ENCODE measurements at regions not wholly inside any gene's neighbourhood (a gene's known extent, or its start where the extent isn't known, plus 50 kb on each side); places are given as distances from the start of the nearest gene placed in this dataset.

- no peak overlapping the region for H3K27ac ChIP-seq (ENCODE audit: insufficient read depth in 1 of 2, low read depth in 1 of 2, low read length in 2 of 2, poor library complexity in 1 of 2, severe bottlenecking in 2 of 2)
- no peaks in the 10 kb centered on the region for H3K27me3 ChIP-seq (replicated peaks in 2 of 5; ENCODE audit: control insufficient read depth in 4 of 5, insufficient read depth in 5 of 5, low read length in 4 of 5)
- ChIA-PET POLR2A (no interaction called here), CTCF (no interaction called here)
- H3K36me3 ChIP-seq (ENCODE audit: control insufficient read depth in 4 of 4, insufficient read depth in 4 of 4, low read length in 3 of 4), result no peaks in the 10 kb centered on the region
- WGBS (ENCODE audit: insufficient coverage), result 80% methylated on average over 1 of the region's 4 CpGs
- H3K4me3 ChIP-seq (ENCODE audit: control insufficient read depth in 1 of 7, extremely low read depth in 1 of 7, insufficient read depth in 4 of 7, low read depth in 2 of 7, low read length in 6 of 7), result no peak overlapping the region
- no peak for DNase-seq
- no peaks in the 10 kb centered on the region for H3K4me1 ChIP-seq (ENCODE audit: control extremely low read depth in 1 of 4, control insufficient read depth in 4 of 4, insufficient read depth in 4 of 4, low read length in 3 of 4)
- no peaks in the 10 kb centered on the region for H3K9me3 ChIP-seq (ENCODE audit: control extremely low read depth in 1 of 5, control insufficient read depth in 4 of 5, insufficient read depth in 2 of 5, low read depth in 1 of 5, low read length in 4 of 5)
These were observed 88.0 kb upstream of the CTTNBP2 start for GRCh38 chr7:117961235-117961634.

GRCh38 chr7:117962366-117962994 lies 89.2 kb upstream of the CTTNBP2 start:
- 100% methylated on average over 1 of the region's 5 CpGs for WGBS (ENCODE audit: insufficient coverage)
- ChIA-PET POLR2A (no interaction called here), CTCF (interaction anchor here (1.1 to 1.2 kb wide), 2 partner anchors 14 to 29 kb away, joined by 3 to 4 read pairs; no protein-coding TSS in a partner anchor)
- DNase-seq, result no peak
- Histone ChIP-seq H3K9me3 (ENCODE audit: control extremely low read depth in 1 of 5, control insufficient read depth in 4 of 5, insufficient read depth in 2 of 5, low read depth in 1 of 5, low read length in 4 of 5) (no peaks in the 10 kb centered on the region), H3K27ac (ENCODE audit: insufficient read depth in 1 of 2, low read depth in 1 of 2, low read length in 2 of 2, poor library complexity in 1 of 2, severe bottlenecking in 2 of 2) (no peak overlapping the region), H3K4me1 (ENCODE audit: control extremely low read depth in 1 of 4, control insufficient read depth in 4 of 4, insufficient read depth in 4 of 4, low read length in 3 of 4) (no peaks in the 10 kb centered on the region), H3K4me3 (ENCODE audit: control insufficient read depth in 1 of 7, extremely low read depth in 1 of 7, insufficient read depth in 4 of 7, low read depth in 2 of 7, low read length in 6 of 7) (no peak overlapping the region), H3K27me3 (replicated peaks in 2 of 5; ENCODE audit: control insufficient read depth in 4 of 5, insufficient read depth in 5 of 5, low read length in 4 of 5) (no peaks in the 10 kb centered on the region), H3K36me3 (ENCODE audit: control insufficient read depth in 4 of 4, insufficient read depth in 4 of 4, low read length in 3 of 4) (no peaks in the 10 kb centered on the region)

DNA sequence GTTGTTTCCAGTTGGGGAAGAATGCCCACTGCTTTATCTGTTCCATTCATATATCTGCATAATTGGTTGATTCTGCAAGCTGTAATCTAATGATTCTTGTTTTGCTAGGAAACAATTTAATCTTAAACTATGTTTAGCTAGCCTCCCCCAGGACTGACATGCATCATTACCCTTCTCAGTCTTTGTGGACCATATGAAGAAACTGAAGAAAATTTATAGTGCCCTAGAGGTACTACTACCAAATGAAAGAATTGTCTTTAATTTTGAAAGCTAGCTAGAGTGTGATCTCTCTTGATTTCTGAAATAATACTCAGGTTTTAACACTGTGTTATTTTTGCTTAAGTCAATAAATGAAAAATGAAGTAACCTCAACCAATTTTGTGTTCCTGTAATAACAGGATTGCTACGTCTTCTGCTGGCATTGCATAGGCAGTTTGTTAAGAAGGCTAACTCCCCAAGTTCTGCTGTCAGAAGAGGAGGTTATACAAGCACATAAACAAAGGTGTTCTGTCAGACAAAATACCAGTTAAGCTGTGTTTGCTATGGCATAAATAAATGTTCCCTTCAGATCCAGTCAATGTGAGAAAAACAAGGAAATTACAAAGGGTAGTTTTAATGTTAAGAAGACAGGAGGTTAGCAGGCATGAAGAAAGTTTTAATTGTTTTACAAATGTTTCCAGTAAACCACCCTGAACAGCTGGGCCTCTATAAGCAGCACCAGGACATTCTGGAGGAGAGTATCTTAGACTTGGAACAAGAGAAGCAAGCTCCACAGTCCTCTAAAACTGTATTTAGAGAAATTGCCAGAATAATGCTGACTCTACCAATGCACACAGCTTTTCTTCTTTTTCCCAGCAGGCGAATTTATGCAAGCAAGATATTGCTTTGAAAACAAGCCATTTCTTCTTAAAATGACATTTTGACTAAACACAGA lies 90.3 kb upstream of the CTTNBP2 start:
- Histone ChIP-seq H3K27me3 (replicated peaks in 2 of 5; ENCODE audit: control insufficient read depth in 4 of 5, insufficient read depth in 5 of 5, low read length in 4 of 5) (no peaks in the 10 kb centered on the region), H3K4me3 (ENCODE audit: control insufficient read depth in 1 of 7, extremely low read depth in 1 of 7, insufficient read depth in 4 of 7, low read depth in 2 of 7, low read length in 6 of 7) (no peak overlapping the region), H3K27ac (ENCODE audit: insufficient read depth in 1 of 2, low read depth in 1 of 2, low read length in 2 of 2, poor library complexity in 1 of 2, severe bottlenecking in 2 of 2) (no peak overlapping the region), H3K4me1 (ENCODE audit: control extremely low read depth in 1 of 4, control insufficient read depth in 4 of 4, insufficient read depth in 4 of 4, low read length in 3 of 4) (no peaks in the 10 kb centered on the region), H3K9me3 (ENCODE audit: control extremely low read depth in 1 of 5, control insufficient read depth in 4 of 5, insufficient read depth in 2 of 5, low read depth in 1 of 5, low read length in 4 of 5) (no peaks in the 10 kb centered on the region), H3K36me3 (ENCODE audit: control insufficient read depth in 4 of 4, insufficient read depth in 4 of 4, low read length in 3 of 4) (no peaks in the 10 kb centered on the region)
- ChIA-PET POLR2A (no interaction called here), CTCF (interaction anchor here (1.1 to 1.2 kb wide), 2 partner anchors 13 to 28 kb away, joined by 3 to 4 read pairs; no protein-coding TSS in a partner anchor)
- no peak for DNase-seq
- 100% methylated on average over 1 of the region's 2 CpGs for WGBS (ENCODE audit: insufficient coverage)

- WGBS (ENCODE audit: insufficient coverage), result no CpG with 5 or more reads among the region's 2 CpGs
These were observed 97.6 kb upstream of the CTTNBP2 start for GRCh38 chr7:117970801-117971200.

GRCh38 chr7:117971556-117972244 lies 98.5 kb upstream of the CTTNBP2 start:
- no peak for DNase-seq
- H3K27me3 ChIP-seq (replicated peaks in 2 of 5; ENCODE audit: control insufficient read depth in 4 of 5, insufficient read depth in 5 of 5, low read length in 4 of 5), result no peaks in the 10 kb centered on the region
- CTCF ChIA-PET, result no interaction called here
- H3K9me3 ChIP-seq (ENCODE audit: control extremely low read depth in 1 of 5, control insufficient read depth in 4 of 5, insufficient read depth in 2 of 5, low read depth in 1 of 5, low read length in 4 of 5), result no peaks in the 10 kb centered on the region
- H3K4me1 ChIP-seq (ENCODE audit: control extremely low read depth in 1 of 4, control insufficient read depth in 4 of 4, insufficient read depth in 4 of 4, low read length in 3 of 4), result peaks cover 0 to 2% (median 0%) of the 10 kb centered on the region in 4 experiments
- POLR2A ChIA-PET, result no interaction called here
- no peak overlapping the region for H3K4me3 ChIP-seq (ENCODE audit: control insufficient read depth in 1 of 7, extremely low read depth in 1 of 7, insufficient read depth in 4 of 7, low read depth in 2 of 7, low read length in 6 of 7)
- 91% methylated on average over 7 of the region's 11 CpGs for WGBS (ENCODE audit: insufficient coverage)
- no peaks in the 10 kb centered on the region for H3K36me3 ChIP-seq (ENCODE audit: control insufficient read depth in 4 of 4, insufficient read depth in 4 of 4, low read length in 3 of 4)
- H3K27ac ChIP-seq (ENCODE audit: insufficient read depth in 1 of 2, low read depth in 1 of 2, low read length in 2 of 2, poor library complexity in 1 of 2, severe bottlenecking in 2 of 2), result no peak overlapping the region

More at GRCh38 chr7:117970801-117971200, 97.6 kb upstream of the CTTNBP2 start:
- Histone ChIP-seq H3K36me3 (ENCODE audit: control insufficient read depth in 4 of 4, insufficient read depth in 4 of 4, low read length in 3 of 4) (no peaks in the 10 kb centered on the region), H3K4me1 (ENCODE audit: control extremely low read depth in 1 of 4, control insufficient read depth in 4 of 4, insufficient read depth in 4 of 4, low read length in 3 of 4) (peaks cover 0 to 2% (median 0%) of the 10 kb centered on the region in 4 experiments), H3K27me3 (replicated peaks in 2 of 5; ENCODE audit: control insufficient read depth in 4 of 5, insufficient read depth in 5 of 5, low read length in 4 of 5) (no peaks in the 10 kb centered on the region), H3K27ac (ENCODE audit: insufficient read depth in 1 of 2, low read depth in 1 of 2, low read length in 2 of 2, poor library complexity in 1 of 2, severe bottlenecking in 2 of 2) (no peak overlapping the region), H3K9me3 (ENCODE audit: control extremely low read depth in 1 of 5, control insufficient read depth in 4 of 5, insufficient read depth in 2 of 5, low read depth in 1 of 5, low read length in 4 of 5) (no peaks in the 10 kb centered on the region), H3K4me3 (ENCODE audit: control insufficient read depth in 1 of 7, extremely low read depth in 1 of 7, insufficient read depth in 4 of 7, low read depth in 2 of 7, low read length in 6 of 7) (no peak overlapping the region)
- DNase-seq, result no peak
- ChIA-PET CTCF (no interaction called here), POLR2A (no interaction called here)

GRCh38 chr7:117972606-117973005 lies 99.4 kb upstream of the CTTNBP2 start:
- H3K36me3 ChIP-seq (ENCODE audit: control insufficient read depth in 4 of 4, insufficient read depth in 4 of 4, low read length in 3 of 4), result no peaks in the 10 kb centered on the region
- 91% methylated on average over 4 of the region's 4 CpGs for WGBS (ENCODE audit: insufficient coverage)
- H3K9me3 ChIP-seq (ENCODE audit: control extremely low read depth in 1 of 5, control insufficient read depth in 4 of 5, insufficient read depth in 2 of 5, low read depth in 1 of 5, low read length in 4 of 5), result no peaks in the 10 kb centered on the region
- ChIA-PET CTCF (no interaction called here), POLR2A (no interaction called here)
- H3K4me1 ChIP-seq (ENCODE audit: control extremely low read depth in 1 of 4, control insufficient read depth in 4 of 4, insufficient read depth in 4 of 4, low read length in 3 of 4), result peaks cover 0 to 2% (median 0%) of the 10 kb centered on the region in 4 experiments
- no peak overlapping the region for H3K27ac ChIP-seq (ENCODE audit: insufficient read depth in 1 of 2, low read depth in 1 of 2, low read length in 2 of 2, poor library complexity in 1 of 2, severe bottlenecking in 2 of 2)
- DNase-seq, result no peak
- H3K27me3 ChIP-seq (replicated peaks in 2 of 5; ENCODE audit: control insufficient read depth in 4 of 5, insufficient read depth in 5 of 5, low read length in 4 of 5), result no peaks in the 10 kb centered on the region
- no peak overlapping the region for H3K4me3 ChIP-seq (ENCODE audit: control insufficient read depth in 1 of 7, extremely low read depth in 1 of 7, insufficient read depth in 4 of 7, low read depth in 2 of 7, low read length in 6 of 7)

Data from common myeloid progenitor, CD34-positive (primary cell).